Endothelial cell of umbilical vein (primary cell): ENCODE measurements at regions not wholly inside any gene's neighbourhood (a gene's known extent, or its start where the extent isn't known, plus 50 kb on each side); places are given as distances from the start of the nearest gene placed in this dataset.

Experiments used
- BruUV-seq: library from RNA; stranded (reverse); fragments of 400-500 nt; replicated peaks from 2 replicates; lab custom pipeline; 2021; lab: Mats Ljungman, UMichigan
- CTCF ChIA-PET: fragments of 300-600, 350-600 bp; sonication (Branson Sonifier 250); formaldehyde crosslinking; loops from one replicate; lab custom pipeline; 2021; ENCODE audit warnings: antibody characterized with exemption, inconsistent platforms; lab: Charles Lee
- POLR2A ChIA-PET: fragments of 300-600, 350-600 bp; sonication (Branson Sonifier 250); formaldehyde crosslinking; loops from one replicate; lab custom pipeline; 2021; ENCODE audit warnings: antibody characterized with exemption, inconsistent platforms; lab: Charles Lee
- DNase-seq: peaks from one replicate; pipeline ENCODE4 v3.0.0-alpha.2; 2011; ENCODE audit warnings: low read depth, low spot score
- FAIRE-seq: peaks from 2 replicates; lab custom pipeline; 2011; peaks lifted over from hg19 to GRCh38; lab: Jason Lieb, UNC
- H2AFZ ChIP-seq: 2 replicates; pipeline ENCODE4 v1.6.0; 2012; ENCODE audit warnings: low read depth, low read length, control low read depth, inconsistent platforms
- H3K27ac ChIP-seq: 2 replicates; pipeline ENCODE4 v1.5.1; 2011; ENCODE audit warnings: low read depth, mild to moderate bottlenecking, control low read depth, low read length, moderate library complexity; ENCODE audit not compliant: insufficient read depth
- H3K27me3 ChIP-seq, 2 experiments: 2 replicates each; pipeline versions ENCODE4 v1.6.0 to v1.6.1; 2011; ENCODE audit warnings: low read length in 2 of 2, mixed read lengths in 1 of 2; ENCODE audit not compliant: control insufficient read depth in 2 of 2, insufficient read depth in 2 of 2
- H3K36me3 ChIP-seq, 2 experiments: 2 replicates in 1 of 2; 3 replicates in 1 of 2; pipeline ENCODE4 v1.5.1; 2011; ENCODE audit warnings: low read length in 2 of 2, mild to moderate bottlenecking in 1 of 2, moderate library complexity in 1 of 2; ENCODE audit not compliant: control insufficient read depth in 2 of 2, insufficient read depth in 2 of 2; ENCODE audit errors: extremely low read depth in 1 of 2
- H3K4me1 ChIP-seq: 3 replicates; pipeline ENCODE4 v1.5.1; 2011; ENCODE audit warnings: mild to moderate bottlenecking, low read length; ENCODE audit not compliant: control insufficient read depth, insufficient read depth; ENCODE audit errors: extremely low read depth
- H3K4me2 ChIP-seq: 2 replicates; pipeline ENCODE4 v1.6.1; 2011; ENCODE audit warnings: low read length, control low read depth, mixed read lengths; ENCODE audit not compliant: insufficient read depth
- H3K4me3 ChIP-seq, 3 experiments: fragments of 200-600 bp in 1 of 3; sonication (generic), shearing (Covaris generic) in 1 of 3; replicated peaks in 1 of 3; 2 replicates each; pipeline ENCODE4 v1.5.1; 2011 to 2016; ENCODE audit warnings: control low read depth in 3 of 3, low read length in 3 of 3, mild to moderate bottlenecking in 2 of 3, inconsistent platforms in 1 of 3, low read depth in 1 of 3, moderate library complexity in 1 of 3; ENCODE audit not compliant: insufficient read depth in 1 of 3
- H3K79me2 ChIP-seq: 2 replicates; pipeline ENCODE4 v1.6.0; 2012; ENCODE audit warnings: low read length, inconsistent platforms; ENCODE audit not compliant: control insufficient read depth, insufficient read depth
- H3K9ac ChIP-seq: replicated peaks from 2 replicates; pipeline ENCODE3; 2011; ENCODE audit warnings: low read length, control low read depth; ENCODE audit not compliant: insufficient read depth; ENCODE audit errors: extremely low read depth
- H3K9me1 ChIP-seq: replicated peaks from 3 replicates; pipeline ENCODE4 v1.6.0; 2011; ENCODE audit warnings: mild to moderate bottlenecking, low read length; ENCODE audit not compliant: control insufficient read depth, insufficient read depth; ENCODE audit errors: extremely low read depth
- H3K9me3 ChIP-seq: replicated peaks from 2 replicates; pipeline ENCODE4 v1.5.1; 2012; ENCODE audit warnings: low read length, inconsistent platforms; ENCODE audit not compliant: control insufficient read depth, insufficient read depth
- H4K20me1 ChIP-seq: replicated peaks from 2 replicates; pipeline ENCODE3; 2011; ENCODE audit warnings: mild to moderate bottlenecking, low read length; ENCODE audit not compliant: control insufficient read depth, insufficient read depth; ENCODE audit errors: extremely low read depth
- CTCF ChIP-seq, 2 donors: IDR thresholded peaks; 1 replicate in 1 of 2; 2 replicates in 1 of 2; pipeline ENCODE4 v1.5.1; 2011; ENCODE audit warnings: low read length in 2 of 2, mild to moderate bottlenecking in 2 of 2, moderate library complexity in 2 of 2, control low read depth in 1 of 2, inconsistent platforms in 1 of 2, low read depth in 1 of 2; ENCODE audit not compliant: insufficient read depth in 1 of 2; ENCODE audit errors: extremely low read depth in 1 of 2
- EZH2 ChIP-seq: IDR thresholded peaks from 2 replicates; pipeline ENCODE4 v1.6.1; 2012; ENCODE audit warnings: borderline replicate concordance, low read depth, mild to moderate bottlenecking, moderate library complexity, low read length, inconsistent platforms; ENCODE audit not compliant: severe bottlenecking
- FOS ChIP-seq: IDR thresholded peaks from 2 replicates; pipeline ENCODE4 v1.6.1; 2011; ENCODE audit warnings: mild to moderate bottlenecking, low read length, moderate library complexity, borderline replicate concordance; ENCODE audit not compliant: insufficient read depth
- GATA2 ChIP-seq: IDR thresholded peaks from 2 replicates; pipeline ENCODE4 v1.7.0; 2011; ENCODE audit warnings: low read depth, mild to moderate bottlenecking, moderate library complexity, mixed read lengths, low read length; ENCODE audit not compliant: insufficient read length, insufficient read depth
- JUN ChIP-seq: IDR thresholded peaks from 2 replicates; pipeline ENCODE4 v1.6.1; 2011; ENCODE audit warnings: borderline replicate concordance, low read depth; ENCODE audit not compliant: insufficient read length, insufficient read depth
- MAX ChIP-seq: IDR thresholded peaks from 2 replicates; pipeline ENCODE4 v1.6.1; 2011; ENCODE audit not compliant: insufficient read depth, insufficient read length
- MYC ChIP-seq: IDR thresholded peaks from one replicate; pipeline ENCODE4 v1.6.1; 2011; ENCODE audit warnings: mild to moderate bottlenecking, low read depth, low read length
- POLR2A ChIP-seq: IDR thresholded peaks from 2 replicates; pipeline ENCODE4 v1.6.1; 2012; ENCODE audit warnings: low read depth, mild to moderate bottlenecking, control low read depth, low read length
- POLR2AphosphoS5 ChIP-seq: IDR thresholded peaks from 2 replicates; pipeline ENCODE4 v1.6.1; 2012; ENCODE audit warnings: low read depth, mild to moderate bottlenecking, control low read depth, low read length, moderate library complexity; ENCODE audit not compliant: insufficient read depth
- dilution Hi-C: fragments of 300-500 bp; cut with MboI; formaldehyde crosslinking; loops from one replicate; pipeline ENCODE4 v1.15.0; 2019; ENCODE audit warnings: low sequenced_read_pairs; ENCODE audit not compliant: extremely low pct_ligation_motif_present
- intact Hi-C: fragments of 100-400 bp; cut with micrococcal nuclease; formaldehyde crosslinking; loops from one replicate; pipeline ENCODE4 v1.10.0; 2022

GRCh38 chr5:88115211-88115610 is 153.4 kb downstream of the TMEM161B start:
- no peaks in the 10 kb centered on the region for H3K27me3 ChIP-seq
- DNase-seq (no peak), FAIRE-seq (no peak)
- no peaks in the 10 kb centered on the region for H3K9me3 ChIP-seq
- no peaks in the 10 kb centered on the region for H3K79me2 ChIP-seq
- H3K4me2 ChIP-seq: no peak overlapping the region
- no peak for TF ChIP-seq MAX
- TF ChIP-seq GATA2: no peak
- TF ChIP-seq FOS: no peak
- TF ChIP-seq MYC: no peak
- no peak for TF ChIP-seq POLR2A
- no peak for TF ChIP-seq POLR2AphosphoS5
- TF ChIP-seq EZH2: no peak
- no peak for TF ChIP-seq JUN
- no peak for TF ChIP-seq CTCF (IDR thresholded peaks at IDR 0.05; ENCODE audit: extremely low read depth in 1 of 2, insufficient read depth in 1 of 2, low read depth in 1 of 2, low read length in 2 of 2)
- no peak overlapping the region for H3K27ac ChIP-seq
- no peak overlapping the region for H3K9ac ChIP-seq
- H3K36me3 ChIP-seq: no peaks in the 10 kb centered on the region
- intact Hi-C loops: no loop called here
- no peaks in the 10 kb centered on the region for H3K4me1 ChIP-seq
- dilution Hi-C loops: no loop called here
- no peak overlapping the region for H2AFZ ChIP-seq
- H4K20me1 ChIP-seq: no peaks in the 10 kb centered on the region
- ChIA-PET CTCF (interaction anchor here (1.2 kb wide), 1 partner anchor 575 kb away, joined by 3 read pairs; no protein-coding TSS in a partner anchor), POLR2A (no interaction called here)
- BruUV-seq: no TSS peak
- no peak overlapping the region for H3K4me3 ChIP-seq
- no peaks in the 10 kb centered on the region for H3K9me1 ChIP-seq
